OCI-M1 (cell line): ENCODE measurements at regions not wholly inside any gene's neighbourhood (a gene's known extent, or its start where the extent isn't known, plus 50 kb on each side); places are given as distances from the start of the nearest gene placed in this dataset.
"Not testable (repeated sequence)": the region's sequence is repeated elsewhere in the genome, so short reads cannot be mapped to it uniquely, and the experiment has no call there.

ENCODE experiments used
- DNase-seq: peaks from one replicate; lab custom pipeline; 2025; lab: John Stamatoyannopoulos, UW

DNA sequence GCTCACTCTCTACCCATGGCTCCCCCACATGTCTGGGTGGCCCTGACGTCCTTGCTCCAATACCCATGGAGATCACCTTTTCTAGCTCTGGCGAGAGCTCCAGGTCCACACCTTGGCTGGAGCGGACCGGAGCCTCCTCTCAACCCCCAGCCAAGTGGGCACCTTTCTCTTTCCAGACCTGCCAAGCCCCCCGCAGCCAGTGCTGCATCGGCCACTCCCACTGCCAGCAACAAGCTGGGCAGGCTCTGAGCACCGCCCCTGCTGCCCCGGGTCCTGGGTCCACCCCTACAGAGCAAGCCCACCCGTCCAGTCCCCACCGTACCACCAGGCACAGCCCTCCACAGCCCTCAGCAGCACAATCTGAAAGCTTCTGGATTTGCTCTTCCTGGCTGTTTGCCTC is 98.2 kb upstream of the C14orf180 start:
- DNase-seq = no peak

DNA sequence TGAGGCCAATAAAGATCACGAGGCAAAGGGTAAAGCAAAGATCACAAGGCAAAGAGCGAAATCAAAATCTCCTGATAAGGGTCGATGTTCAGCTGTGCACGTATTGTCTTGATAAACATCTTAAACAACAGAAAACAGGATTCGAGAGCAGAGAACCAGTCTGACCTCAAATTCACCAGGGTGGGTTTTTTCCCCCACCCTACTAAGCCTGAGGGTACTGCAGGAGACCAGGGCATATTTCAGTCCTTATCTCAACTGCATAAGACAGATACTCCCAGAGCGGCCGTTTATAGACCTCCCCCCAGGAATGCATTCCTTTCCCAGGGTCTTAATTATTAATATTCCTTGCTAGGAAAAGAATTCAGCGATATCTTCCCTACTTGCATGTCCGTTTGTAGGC is 97.5 kb upstream of the C14orf180 start:
- not testable (repeated sequence) for DNase-seq

DNA sequence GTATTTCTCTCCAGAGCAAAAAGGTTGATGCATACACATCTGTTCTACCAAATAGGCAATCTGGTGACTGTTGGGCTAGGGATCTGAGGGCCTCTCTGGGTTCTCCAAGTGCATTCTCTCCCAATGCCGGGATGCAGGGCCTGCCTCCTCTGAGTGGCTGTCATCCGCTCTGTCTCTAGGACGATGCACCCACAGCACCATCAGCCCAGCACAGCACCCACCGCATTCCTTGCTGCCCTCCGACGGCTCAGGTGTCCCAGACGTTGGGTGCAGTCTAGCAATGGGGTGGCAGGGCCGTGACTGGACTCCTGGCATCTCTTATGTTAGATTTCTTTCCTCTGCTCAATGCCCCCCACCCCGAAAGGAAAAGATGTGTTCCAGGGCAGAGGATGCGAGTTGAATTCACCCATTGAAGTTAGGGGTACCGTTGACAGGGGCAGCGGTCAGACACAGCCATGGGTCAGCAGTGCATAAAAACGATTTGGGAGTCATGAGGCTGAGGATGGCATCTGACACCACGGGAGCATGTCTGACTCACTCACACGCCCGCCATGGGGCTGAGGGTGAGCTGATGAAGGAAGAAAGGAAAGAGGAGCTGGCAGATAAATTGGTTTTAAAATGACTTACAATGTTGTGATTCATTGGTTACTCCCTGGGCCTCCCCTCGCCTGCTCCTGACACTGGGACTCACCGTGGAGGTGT is 93.2 kb upstream of the C14orf180 start:
- DNase-seq = no peak

DNA sequence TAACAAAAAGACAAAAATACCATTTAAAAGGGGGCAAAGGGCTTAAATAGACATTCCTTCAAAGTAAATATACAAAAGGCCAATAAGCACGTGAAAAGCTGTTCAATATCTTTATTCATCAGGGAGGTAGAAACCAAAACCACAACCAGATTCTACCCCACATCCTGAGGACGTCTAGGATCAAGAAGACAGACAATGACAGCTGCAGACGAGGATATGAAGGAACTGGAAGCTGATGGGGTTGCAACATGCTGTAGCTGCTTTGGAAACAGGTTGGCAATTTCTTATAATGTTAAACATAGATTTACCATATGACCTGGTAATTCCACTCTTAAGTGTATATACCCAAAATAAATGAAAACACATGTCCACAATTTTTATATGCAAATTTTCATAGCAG is 85.1 kb upstream of the C14orf180 start:
- no peak for DNase-seq

DNA sequence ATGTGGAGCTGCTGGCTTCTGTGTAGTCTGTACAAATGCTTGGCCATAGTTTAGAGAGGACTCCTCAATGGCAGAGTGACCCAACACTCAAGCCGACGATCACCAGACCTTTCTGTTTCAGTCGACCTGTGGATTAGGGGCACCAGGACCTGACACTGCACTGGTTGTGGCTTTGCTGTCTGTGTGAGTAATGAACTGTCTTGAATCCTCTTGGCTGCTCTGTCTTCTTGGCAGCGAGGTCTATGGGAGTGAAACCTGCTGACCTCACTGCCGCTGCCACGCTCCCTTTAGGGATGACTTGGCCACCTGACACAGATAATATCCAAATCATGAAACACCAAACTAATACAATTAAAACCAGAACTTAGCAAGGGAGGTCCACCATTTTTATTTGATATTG is 83.5 kb upstream of the C14orf180 start:
- DNase-seq = no peak

DNA sequence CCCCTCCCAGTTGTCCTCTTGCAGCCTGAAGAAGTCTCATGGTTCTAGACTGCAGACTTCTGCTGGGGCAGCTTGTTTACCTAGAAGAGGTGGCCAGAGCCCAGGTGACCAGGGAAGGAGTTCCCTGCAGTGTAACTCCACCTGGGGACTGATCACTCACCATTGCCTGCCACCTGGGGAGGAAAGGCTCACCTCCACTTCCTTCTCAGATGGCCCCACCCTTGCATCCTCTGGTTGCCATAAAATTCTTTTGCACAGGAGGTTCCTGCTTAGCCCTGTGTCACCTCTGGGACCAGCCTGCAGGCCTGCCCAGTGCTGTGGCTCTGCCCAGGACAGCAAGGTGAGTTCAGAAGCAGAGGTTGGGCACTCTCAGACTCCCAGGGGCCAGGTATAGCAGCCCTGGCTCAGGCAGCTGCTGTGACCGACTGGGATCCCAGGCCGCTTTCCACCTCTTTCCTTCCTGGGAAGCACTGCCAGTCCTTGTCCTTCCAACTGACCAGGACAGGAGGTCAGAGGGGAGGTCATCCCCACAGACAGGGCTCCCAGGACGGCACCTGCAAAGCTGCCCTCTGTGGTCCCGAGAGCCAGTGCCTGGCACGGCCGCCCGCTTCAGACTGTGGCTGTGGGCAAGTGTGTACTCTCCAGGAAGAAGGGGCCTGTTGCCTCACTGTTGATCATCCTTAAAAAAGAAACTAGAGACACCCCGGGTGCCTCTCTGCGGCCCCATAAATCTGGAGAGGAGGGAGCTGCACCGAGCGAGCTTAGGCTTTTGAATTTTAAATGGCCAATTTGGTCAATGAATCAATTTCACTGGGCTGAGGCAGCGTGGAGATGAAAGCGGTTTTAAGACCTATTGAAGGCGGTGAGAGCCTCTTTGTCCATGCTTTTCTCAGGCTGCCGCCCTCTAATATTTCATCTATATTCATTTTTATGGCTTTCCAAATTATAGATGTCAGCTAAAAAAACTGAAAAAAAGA is 79.5 kb upstream of the C14orf180 start:
- DNase-seq = no peak

DNA sequence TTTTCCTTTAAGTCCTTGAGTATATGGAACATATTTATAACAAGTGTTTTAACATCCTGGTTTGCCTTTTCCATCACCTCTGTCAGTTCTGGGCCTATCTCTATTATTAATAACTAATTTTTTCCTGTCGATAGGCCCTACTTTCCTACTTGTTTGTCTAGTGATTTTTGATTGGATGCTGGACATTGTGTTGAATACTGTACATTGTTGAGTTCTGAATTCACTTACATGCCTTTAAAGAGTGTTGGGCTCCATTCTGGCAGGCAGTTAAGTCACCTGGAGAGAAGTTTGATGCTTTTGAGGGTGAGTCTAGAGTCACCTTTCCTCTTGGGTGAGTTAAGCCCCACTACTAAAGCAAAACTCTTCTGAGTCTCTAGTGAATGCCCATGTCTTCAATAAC is 77.5 kb upstream of the C14orf180 start:
- DNase-seq = no peak

DNA sequence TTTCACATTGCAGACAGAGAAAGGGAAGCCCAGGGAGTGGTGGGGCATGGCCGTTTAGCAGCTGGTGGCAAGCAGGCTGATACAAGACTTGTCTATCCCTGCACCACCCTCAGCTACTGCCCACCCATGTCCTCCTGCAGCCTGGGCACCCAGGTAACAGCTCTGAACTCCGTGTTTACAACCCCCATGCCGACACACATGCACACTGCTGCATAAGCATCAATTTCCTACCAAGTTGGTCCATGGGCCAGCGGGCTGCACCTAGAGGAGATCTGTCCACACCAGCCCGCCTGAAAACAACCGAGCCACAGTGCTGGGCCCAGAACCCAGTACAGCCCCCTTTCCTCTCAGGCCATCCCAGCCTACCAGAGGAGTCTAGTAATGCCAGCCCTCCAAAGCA is 75.9 kb upstream of the C14orf180 start:
- DNase-seq = no peak

DNA sequence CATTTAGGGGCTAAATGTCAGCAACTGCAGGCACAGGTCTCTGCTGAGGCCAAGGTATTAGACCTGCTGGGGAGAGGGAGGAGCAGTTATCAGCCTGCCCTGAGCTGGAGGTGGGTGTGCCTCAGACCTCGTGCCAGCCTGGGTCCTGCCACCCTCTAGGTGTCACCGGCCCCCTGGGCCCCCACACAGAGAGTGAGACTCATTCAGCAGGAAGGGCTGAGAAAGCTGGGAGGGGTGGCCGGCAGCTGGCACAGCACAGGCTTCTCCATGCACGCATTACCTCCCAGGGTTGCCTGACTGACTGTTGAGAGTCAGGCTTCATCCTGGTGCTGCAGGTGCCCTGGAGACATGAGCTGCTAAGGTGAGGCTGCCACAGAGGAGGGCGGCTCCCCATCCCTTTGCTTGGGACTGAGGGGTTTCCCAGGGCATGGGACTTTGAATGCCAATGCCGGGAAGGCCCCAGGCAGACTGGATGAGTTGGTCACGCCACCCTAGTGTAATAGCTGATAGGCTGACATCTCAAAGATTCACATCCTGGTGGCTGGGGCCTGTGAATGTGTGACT is 75.3 kb upstream of the C14orf180 start:
- no peak for DNase-seq

DNA sequence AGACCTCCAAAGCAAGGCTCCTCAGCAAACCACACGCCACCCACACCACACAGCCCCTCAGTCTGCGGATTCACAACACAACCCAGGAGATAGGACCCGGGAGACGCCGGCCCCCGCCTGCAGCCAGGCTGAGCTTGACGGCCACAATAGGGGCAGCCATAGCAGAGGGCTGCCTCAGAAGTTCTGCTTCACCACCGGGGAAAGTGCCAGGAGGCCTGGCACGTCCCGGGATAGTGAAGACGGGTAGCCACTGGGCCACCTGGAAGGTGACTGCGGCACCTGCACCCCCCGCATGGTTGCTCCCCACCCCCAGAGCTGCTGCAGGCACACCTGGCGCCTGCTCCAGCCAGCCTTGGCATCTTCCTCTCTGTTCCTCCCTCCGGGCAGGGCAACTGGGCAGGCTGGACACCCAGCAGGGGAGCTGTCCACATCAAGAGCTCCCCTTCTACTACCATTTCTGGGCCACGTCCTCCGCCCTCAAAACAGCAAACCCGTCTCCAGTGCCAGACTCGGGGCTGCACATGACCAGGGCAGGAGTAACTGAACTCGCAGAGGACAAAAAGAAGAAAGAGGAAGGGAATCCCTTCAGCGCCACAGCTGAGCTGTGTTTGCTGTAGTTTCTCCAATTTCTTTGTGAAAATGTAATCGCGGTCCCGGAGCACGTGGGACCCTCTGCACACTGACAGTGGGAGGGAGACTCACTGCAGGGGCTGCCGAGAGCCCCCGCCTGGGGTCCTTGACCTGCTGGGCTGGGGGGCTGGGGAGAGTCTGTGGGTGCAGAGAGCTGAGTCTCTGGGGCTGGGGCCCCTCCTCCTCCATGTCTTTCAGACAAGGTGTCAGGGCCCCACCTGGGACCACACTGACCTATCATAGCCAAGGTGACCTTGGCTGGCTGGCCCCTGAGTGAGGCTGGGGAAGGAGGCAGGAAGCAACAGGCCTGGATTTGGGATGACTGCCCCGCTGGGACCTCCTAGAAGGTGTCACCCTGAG is 74.2 kb upstream of the C14orf180 start:
- no peak for DNase-seq

DNA sequence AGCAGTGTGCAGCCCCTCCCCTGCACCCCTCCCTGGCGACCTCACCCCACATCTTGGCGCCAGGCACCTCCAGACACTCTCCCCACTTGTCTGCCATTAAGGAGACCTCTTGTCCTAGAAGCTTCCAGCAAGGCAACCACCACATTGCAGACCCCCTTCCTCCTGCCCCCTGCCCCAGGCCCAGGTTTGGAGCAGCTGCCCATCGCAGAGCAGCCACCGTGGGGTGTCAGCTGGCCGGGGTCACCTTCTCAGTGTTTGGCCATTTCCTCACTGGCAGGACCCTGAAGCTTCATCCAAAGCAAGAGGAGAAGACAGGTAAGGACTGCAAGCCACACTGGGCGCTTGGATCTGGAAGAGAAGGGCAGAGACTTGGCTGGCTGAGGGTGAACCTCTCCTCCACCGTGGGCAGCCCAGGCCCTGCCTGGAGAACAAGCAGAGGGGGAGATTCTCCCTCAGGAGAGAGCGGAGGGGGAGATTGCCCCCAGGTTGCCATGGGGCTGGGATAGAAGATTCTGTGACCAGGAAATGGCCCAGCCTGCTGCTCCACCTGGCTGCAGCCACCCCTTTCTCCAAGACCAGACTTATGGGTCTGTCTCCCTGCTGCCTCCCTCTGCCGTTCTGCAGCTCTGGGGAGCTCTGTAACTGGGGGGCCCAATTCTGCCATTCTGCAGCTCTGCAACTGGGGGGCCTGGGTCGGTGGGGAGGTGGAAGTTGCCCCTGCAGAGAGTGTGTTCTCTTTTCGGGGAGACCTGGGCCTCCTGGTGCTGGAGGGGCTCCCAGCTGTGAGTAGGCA is 72.9 kb upstream of the C14orf180 start:
- no peak for DNase-seq

DNA sequence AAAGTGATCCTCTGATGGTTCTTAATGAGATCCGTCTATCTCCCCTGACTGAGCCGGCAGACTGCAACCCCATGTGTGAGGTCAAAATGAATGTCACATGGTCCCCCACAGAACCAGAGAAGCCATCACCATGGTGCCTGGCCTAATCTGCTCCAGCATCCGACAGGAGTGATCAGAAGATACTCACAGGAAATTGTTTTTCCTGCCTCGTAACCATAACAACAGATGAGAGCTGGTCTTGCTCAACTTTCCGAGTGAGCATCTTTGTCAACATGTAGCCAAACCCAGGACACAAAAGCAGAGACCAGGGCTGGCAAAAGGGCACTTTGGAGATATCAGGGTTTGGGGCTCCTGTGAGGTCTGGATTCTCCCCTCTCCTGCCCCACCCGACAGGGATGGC is 72.1 kb upstream of the C14orf180 start:
- no peak for DNase-seq

DNA sequence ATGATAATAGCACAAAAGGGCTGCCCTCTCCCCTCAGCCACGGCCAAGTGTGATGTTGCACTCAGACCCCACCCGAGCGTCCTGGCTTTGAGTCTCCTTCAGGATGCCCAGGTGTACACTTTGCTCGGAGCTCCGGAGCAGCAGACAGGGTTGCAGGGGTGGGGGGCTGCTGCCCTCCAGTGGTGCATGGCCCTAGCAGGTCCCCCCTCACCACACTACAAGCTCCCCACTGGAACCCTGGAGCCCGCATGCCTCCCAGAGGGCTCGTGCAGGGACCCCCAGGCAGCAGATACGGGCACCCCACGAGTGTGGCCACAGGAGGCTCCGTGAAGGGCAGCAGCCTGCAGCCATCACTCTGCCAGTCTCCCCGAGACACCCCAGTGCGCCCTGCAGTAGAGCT is 69.9 kb upstream of the C14orf180 start:
- no peak for DNase-seq

DNA sequence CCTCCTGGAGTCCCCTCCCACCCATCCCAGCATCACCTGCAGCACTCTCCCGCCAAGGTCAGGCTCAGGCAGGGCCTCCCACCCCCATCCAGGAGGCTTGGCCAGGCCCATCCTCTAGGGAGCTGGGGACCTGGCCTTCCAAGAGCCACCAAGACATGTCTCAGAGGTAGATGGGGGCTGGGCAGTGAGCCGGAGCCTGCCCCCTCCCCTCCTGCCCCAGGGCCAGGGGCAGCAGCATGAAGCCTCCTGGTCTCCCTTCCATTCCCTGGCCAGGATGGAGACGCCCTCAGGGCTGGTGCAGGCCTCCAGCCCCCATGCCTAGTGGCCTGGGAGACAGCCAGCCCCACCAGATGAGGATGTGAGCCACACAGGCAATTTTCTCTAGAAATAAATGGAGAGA is 69.3 kb upstream of the C14orf180 start:
- no peak for DNase-seq

DNA sequence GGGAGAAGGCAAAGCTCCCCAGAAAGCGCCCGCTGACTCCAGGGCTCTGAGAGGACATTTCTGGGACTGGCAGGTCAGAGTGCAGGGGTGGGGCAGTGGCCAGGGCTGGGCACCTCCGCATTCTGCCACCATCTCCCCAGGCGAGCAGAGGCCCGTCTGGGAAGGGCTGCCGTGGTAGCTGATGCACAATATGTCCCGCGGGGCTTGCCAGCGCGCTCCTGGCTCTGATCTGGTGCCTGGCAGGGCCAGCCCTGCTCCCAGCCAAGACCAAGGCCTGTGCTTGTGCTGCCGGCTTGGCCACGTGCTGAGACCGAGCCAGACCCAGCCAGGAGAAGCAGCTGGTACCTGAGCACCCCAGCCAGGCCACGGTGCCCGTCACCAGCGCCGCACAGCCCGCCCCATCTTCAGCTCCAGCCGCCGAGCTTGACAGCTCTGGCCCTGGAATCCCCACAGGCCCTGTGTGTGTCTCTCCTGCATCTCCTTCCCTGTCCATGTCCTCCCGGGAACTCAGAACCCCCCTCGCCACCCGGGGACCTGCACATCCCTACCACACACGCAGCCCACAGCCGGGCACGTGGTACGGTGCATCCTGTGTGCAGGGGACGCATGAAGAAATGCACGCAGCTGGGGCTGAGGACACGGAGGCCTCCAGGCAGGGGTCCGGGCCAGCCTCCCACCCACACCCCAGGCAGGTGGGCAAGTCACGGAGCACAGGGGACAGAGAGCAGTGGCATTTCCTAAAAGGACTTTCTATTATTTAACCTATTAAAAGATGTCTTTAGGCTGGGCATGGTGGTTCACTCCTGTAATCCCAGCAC is 68.6 kb upstream of the C14orf180 start:
- no peak for DNase-seq

DNA sequence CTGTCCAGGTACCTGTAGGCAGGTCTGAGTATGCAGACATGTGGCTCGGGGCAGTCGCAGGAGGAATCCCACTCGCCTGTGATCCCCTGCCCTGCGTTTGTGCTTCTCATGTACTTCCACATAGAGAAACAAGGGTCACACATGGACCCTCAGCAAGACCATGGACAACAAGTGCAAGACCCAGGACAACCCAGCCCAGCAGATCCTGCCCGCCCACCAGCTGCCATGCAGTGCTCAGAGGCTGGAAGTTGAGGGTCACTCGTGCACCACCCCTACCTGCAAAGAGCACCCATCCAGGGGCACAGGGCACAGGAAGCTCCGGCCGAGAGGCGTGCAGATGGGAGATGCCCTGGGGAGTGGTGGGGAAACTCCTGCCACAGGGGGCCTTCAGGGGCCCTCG is 67.5 kb upstream of the C14orf180 start:
- DNase-seq = no peak

DNA sequence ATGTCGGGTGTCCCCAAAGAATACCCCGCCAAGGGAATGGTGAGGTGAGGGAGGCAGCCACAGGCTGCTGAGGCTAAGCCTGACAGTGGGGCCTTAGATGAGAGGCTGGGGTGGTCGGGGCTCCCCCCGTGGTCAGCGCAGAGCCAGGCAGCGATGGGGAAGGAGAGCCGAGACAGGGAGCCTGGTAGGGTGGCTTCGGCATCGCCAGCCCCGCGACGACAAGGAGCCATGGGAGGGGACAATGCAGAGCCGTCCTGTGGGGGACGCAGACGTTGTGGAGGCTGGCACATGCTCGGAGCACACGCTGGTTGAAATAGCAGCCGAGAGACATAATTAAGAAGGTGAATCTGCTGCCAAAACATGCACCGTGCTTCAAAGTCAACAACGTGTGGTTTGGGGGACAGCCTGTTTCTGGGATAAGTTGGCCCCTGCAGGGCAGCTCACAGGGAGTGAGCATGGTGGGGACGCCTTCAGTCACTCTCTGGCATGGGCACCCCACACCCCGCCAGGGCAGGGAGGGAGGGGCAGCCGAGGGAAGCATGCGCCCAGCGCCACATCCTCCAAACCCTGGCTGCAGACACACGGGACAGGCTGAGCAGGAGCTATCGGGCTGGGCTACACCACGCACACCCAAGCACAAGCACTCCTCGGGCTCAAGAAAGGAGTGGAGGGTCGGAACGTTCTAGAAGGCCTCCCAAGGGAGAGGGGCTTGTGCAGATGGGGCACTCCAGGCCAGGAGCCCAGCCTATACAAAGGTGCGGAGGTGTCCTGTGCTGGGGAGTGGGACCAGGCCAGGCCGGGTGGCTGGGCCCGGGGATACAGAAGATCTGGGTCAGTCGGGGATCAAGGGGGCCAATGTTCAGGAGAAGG is 66.6 kb upstream of the C14orf180 start:
- no peak for DNase-seq

DNA sequence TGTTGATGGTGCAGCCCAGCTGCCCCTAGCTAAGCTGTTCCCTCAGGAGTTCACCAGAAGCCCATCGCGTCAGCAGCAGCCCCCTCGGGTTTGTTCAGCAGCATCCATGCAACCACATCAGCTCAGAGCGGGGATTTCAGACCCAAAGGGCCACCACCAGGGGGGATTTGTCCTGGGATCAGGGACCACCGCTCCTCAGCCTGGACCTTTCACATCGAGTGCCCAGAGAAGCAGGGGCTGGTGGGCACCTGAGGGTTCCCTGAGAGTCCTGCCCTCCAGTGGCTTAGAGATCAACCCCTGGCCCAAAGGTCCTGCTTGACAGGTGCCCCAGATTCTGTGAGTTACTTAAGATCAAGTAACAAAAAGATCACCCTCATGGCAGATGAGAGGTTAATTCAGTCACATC is 65.9 kb upstream of the C14orf180 start:
- no peak for DNase-seq
